ENCODE measurements at regions not wholly inside any gene's neighbourhood (a gene's known extent, or its start where the extent isn't known, plus 50 kb on each side); places are given as distances from the start of the nearest gene placed in this dataset.
A peak's percentile ranks its signal among the peaks of the same experiment; 100 is the strongest.

DNA sequence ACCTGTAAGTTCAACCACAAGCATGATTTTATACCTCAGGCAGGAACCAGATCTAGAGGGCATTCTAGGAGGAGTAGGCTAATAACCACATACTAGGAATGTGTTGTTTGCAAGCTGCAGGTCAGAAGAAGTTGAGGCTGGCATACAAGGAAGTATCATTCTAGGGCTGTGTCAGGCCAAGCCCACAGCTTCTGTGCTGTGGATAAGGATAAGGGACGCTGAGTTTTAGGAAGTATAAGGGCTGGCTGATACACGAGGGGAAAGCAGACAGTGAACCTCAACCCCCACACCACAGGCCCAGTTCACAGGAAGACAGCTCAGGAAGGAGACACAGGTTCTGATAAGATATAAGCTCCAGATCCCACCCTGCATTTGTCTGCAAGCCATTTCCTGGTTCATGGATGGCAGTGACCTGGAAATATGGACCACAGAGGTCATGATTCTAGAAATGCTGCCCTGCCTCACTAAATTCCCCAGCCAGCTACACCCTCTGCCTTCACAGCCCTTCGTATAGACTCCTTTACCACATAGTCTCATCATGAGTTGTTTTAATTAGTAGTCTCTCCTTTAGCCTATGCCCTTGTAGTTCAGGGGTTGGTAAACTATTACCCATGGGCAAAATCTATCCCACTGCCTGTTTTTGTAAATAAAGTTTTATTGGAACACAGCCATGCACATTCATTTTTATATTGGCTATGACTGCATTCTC, 260.7 kb downstream of the OPA1 start:
- TF ChIP-seq MAX (IDR thresholded peaks at IDR 0.05; ENCODE audit: low read depth, low read length): no peak
- no peak for TF ChIP-seq CTCF (IDR thresholded peaks at IDR 0.05; ENCODE audit: low read depth, low read length)
- no peak for TF ChIP-seq MYC (IDR thresholded peaks at IDR 0.05; ENCODE audit: low read depth, low read length)
- no peak for TF ChIP-seq POLR2A (IDR thresholded peaks at IDR 0.05; ENCODE audit: extremely low read depth, insufficient read length)
- DNase-seq (ENCODE audit: low read depth): peak; percentile 63
- H3K4me3 ChIP-seq (ENCODE audit: low read depth, low read length): no peak overlapping the region

- DNase-seq (ENCODE audit: low read depth): peak; percentile 76
- H3K4me3 ChIP-seq (ENCODE audit: low read depth, low read length): no peak overlapping the region
- TF ChIP-seq MAX (IDR thresholded peaks at IDR 0.05; ENCODE audit: low read depth, low read length): no peak
- no peak for TF ChIP-seq POLR2A (IDR thresholded peaks at IDR 0.05; ENCODE audit: extremely low read depth, insufficient read length)
- no peak for TF ChIP-seq MYC (IDR thresholded peaks at IDR 0.05; ENCODE audit: low read depth, low read length)
- no peak for TF ChIP-seq CTCF (IDR thresholded peaks at IDR 0.05; ENCODE audit: low read depth, low read length)
These were observed 265.0 kb downstream of the OPA1 start for GRCh38 chr3:193857996-193858395.

DNA sequence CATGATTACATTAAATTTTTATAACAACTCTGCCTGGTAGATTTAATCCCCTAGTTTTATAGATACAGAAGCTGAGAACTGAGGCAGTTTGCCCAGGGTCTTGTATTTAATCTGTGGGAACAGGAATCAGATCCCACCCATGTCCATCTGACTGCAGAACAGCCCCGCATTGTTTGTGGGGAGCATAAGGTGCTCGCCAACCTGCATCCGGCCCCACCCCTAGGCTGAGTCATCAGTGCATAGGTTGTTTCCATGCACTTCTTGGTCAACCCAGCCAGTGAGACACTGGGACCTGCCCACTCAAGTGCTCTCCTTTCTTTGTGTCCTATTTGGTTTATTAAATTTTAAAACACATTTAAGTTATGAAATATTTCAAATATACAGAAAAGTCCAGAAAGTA, 266.2 kb downstream of the OPA1 start:
- no peak overlapping the region for H3K4me3 ChIP-seq (ENCODE audit: low read depth, low read length)
- TF ChIP-seq CTCF (IDR thresholded peaks at IDR 0.05; ENCODE audit: low read depth, low read length) (no peak), POLR2A (IDR thresholded peaks at IDR 0.05; ENCODE audit: extremely low read depth, insufficient read length) (no peak), MAX (IDR thresholded peaks at IDR 0.05; ENCODE audit: low read depth, low read length) (no peak), MYC (IDR thresholded peaks at IDR 0.05; ENCODE audit: low read depth, low read length) (no peak)
- DNase-seq (ENCODE audit: low read depth): no peak

GRCh38 chr3:193861012-193861411, 268.0 kb downstream of the OPA1 start:
- TF ChIP-seq POLR2A (IDR thresholded peaks at IDR 0.05; ENCODE audit: extremely low read depth, insufficient read length): no peak
- TF ChIP-seq MYC (IDR thresholded peaks at IDR 0.05; ENCODE audit: low read depth, low read length): no peak
- no peak for TF ChIP-seq CTCF (IDR thresholded peaks at IDR 0.05; ENCODE audit: low read depth, low read length)
- TF ChIP-seq MAX (IDR thresholded peaks at IDR 0.05; ENCODE audit: low read depth, low read length): no peak
- no peak for DNase-seq (ENCODE audit: low read depth)
- H3K4me3 ChIP-seq (ENCODE audit: low read depth, low read length): no peak overlapping the region

DNA sequence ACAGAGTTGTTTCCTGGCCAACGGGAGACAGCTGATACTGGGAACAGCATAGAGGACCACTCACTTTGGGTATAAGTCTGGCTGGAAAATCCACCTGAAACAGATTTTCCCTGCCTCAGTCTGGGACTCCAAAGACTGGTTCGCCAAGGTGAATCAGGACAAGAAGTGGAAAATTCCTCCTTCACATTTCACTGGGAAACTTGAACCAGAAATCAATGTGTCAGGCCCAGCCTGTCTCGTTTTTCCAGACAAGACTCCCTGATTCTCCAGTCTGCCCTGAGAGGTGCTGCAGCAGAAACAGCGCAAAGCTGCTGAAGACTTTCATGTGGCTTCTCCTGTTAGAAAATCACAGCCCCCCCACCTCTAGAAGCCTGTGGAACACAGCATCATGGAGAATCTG, 269.8 kb downstream of the OPA1 start:
- H3K4me3 ChIP-seq (ENCODE audit: low read depth, low read length): no peak overlapping the region
- TF ChIP-seq MYC (IDR thresholded peaks at IDR 0.05; ENCODE audit: low read depth, low read length) (no peak), MAX (IDR thresholded peaks at IDR 0.05; ENCODE audit: low read depth, low read length) (no peak), CTCF (IDR thresholded peaks at IDR 0.05; ENCODE audit: low read depth, low read length) (no peak)
- DNase-seq (ENCODE audit: low read depth): no peak
